ENCODE measurements at regions not wholly inside any gene's neighbourhood (a gene's known extent, or its start where the extent isn't known, plus 50 kb on each side); places are given as distances from the start of the nearest gene placed in this dataset.

DNA sequence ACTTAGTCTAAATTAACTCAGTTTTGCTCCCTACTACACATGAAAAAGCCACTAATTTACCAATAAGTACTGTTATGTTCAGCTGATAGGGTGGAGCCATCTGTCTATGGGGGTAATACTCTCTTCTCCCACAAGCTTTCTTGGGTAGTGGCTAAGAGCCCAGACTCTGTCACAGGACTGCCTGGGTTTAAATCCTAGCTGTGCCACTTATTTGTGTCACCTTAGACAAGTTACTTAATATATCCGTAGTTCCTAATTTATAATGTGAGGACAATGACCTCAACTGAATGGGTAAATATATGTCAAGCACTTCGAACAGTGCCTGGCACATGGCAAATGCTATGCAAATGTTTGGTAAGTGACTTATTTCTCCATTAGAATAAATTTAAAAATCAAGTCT is 185.6 kb downstream of the DACT1 start:
- H3K9me3 ChIP-seq (ENCODE audit: control insufficient read depth in 1 of 2, insufficient read depth in 1 of 2, low read depth in 1 of 2, low read length in 2 of 2): peaks cover 0 to 8% of the 10 kb centered on the region in 2 experiments; a peak in 1 of 4 replicates
- intact Hi-C loops (cut with micrococcal nuclease): no loop called here
- ChIA-PET CTCF (no interaction called here), RAD21 (ENCODE audit: low non-redundant PET in 1 of 2, low total read pairs in 2 of 2, uncharacterized antibody in 2 of 2, unreplicated experiment in 2 of 2) (no interaction called here), POLR2A (no interaction called here)
- no peak overlapping the region for H3K4me3 ChIP-seq (replicated peaks in 1 of 2; ENCODE audit: low read depth in 1 of 2, low read length in 2 of 2)
- H3K4me1 ChIP-seq (ENCODE audit: control insufficient read depth in 1 of 2, insufficient read depth in 2 of 2, low read length in 2 of 2): peaks cover 0 to 10% of the 10 kb centered on the region in 2 experiments; a peak in 2 of 4 replicates
- no peak for ATAC-seq
- no peak for DNase-seq (ENCODE audit: low read depth, low spot score)
- no peaks in the 10 kb centered on the region for H3K9me2 ChIP-seq (ENCODE audit: insufficient read depth)
- H3K27me3 ChIP-seq (ENCODE audit: insufficient read depth, low read length): no peaks in the 10 kb centered on the region
- H4K20me1 ChIP-seq (ENCODE audit: insufficient read depth): no peaks in the 10 kb centered on the region
- H3K4me2 ChIP-seq (ENCODE audit: low read length): no peak overlapping the region
- no peaks in the 10 kb centered on the region for H3K79me2 ChIP-seq (ENCODE audit: insufficient read depth, low read length)
- no peak overlapping the region for H3K27ac ChIP-seq (ENCODE audit: low read depth, low read length)
- no peak overlapping the region for H2AFZ ChIP-seq (ENCODE audit: low read depth, low read length, poor library complexity, severe bottlenecking)
- no peaks in the 10 kb centered on the region for H3K36me3 ChIP-seq (ENCODE audit: control insufficient read depth in 1 of 2, insufficient read depth in 2 of 2, low read length in 2 of 2)
- H3K9ac ChIP-seq (ENCODE audit: low read length): no peak overlapping the region
- TF ChIP-seq SRF (IDR thresholded peaks at IDR 0.05; ENCODE audit: low read depth) (no peak), POLR2AphosphoS5 (IDR thresholded peaks at IDR 0.05; ENCODE audit: low read depth, low read length) (no peak), SIN3A (IDR thresholded peaks at IDR 0.05; ENCODE audit: low read depth) (no peak)
- TF ChIP-seq, protein P1, sequence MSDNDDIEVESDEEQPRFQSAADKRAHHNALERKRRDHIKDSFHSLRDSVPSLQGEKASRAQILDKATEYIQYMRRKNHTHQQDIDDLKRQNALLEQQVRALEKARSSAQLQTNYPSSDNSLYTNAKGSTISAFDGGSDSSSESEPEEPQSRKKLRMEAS (IDR thresholded peaks at IDR 0.05): no peak
- TF ChIP-seq, protein P2, sequence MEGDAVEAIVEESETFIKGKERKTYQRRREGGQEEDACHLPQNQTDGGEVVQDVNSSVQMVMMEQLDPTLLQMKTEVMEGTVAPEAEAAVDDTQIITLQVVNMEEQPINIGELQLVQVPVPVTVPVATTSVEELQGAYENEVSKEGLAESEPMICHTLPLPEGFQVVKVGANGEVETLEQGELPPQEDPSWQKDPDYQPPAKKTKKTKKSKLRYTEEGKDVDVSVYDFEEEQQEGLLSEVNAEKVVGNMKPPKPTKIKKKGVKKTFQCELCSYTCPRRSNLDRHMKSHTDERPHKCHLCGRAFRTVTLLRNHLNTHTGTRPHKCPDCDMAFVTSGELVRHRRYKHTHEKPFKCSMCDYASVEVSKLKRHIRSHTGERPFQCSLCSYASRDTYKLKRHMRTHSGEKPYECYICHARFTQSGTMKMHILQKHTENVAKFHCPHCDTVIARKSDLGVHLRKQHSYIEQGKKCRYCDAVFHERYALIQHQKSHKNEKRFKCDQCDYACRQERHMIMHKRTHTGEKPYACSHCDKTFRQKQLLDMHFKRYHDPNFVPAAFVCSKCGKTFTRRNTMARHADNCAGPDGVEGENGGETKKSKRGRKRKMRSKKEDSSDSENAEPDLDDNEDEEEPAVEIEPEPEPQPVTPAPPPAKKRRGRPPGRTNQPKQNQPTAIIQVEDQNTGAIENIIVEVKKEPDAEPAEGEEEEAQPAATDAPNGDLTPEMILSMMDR (IDR thresholded peaks at IDR 0.05 in 2 of 3, conservative IDR thresholded peaks at IDR 0.05 in 1 of 3; ENCODE audit: borderline replicate concordance in 1 of 3, insufficient read depth in 1 of 3, low read depth in 2 of 3, low read length in 2 of 3): no peak
- no TSS peak for BruUV-seq (replicated peaks)

DNA sequence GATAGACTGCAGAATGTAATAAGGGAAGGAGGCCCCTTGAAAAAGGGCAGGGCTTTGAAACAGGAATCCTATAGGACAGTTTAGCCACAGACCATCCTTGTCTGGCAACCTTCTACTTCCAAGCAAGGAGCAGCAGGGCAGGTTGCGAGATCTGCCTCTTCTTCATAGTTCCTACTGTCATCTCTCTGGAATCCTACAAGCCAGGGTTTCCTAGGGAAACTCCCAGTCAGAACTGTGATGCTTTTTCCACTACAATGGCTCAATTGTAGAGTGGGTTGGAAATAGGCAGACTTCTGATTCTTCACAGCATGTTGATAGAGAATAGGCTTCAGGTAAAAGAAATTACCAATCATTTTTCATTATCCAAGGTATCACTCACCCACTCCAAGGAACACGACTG is 186.3 kb downstream of the DACT1 start:
- TF ChIP-seq ELF1 (IDR thresholded peaks at IDR 0.05; ENCODE audit: borderline replicate concordance, low read depth): no peak
- no peak for TF ChIP-seq CEBPB (IDR thresholded peaks at IDR 0.05; ENCODE audit: low read depth)
- TF ChIP-seq, protein P3, sequence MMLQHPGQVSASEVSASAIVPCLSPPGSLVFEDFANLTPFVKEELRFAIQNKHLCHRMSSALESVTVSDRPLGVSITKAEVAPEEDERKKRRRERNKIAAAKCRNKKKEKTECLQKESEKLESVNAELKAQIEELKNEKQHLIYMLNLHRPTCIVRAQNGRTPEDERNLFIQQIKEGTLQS (IDR thresholded peaks at IDR 0.05): no peak
- no peak for TF ChIP-seq ZFX (IDR thresholded peaks at IDR 0.05)
- TF ChIP-seq FOSL1 (IDR thresholded peaks at IDR 0.05; ENCODE audit: low read depth): no peak
- TF ChIP-seq, protein P4, sequence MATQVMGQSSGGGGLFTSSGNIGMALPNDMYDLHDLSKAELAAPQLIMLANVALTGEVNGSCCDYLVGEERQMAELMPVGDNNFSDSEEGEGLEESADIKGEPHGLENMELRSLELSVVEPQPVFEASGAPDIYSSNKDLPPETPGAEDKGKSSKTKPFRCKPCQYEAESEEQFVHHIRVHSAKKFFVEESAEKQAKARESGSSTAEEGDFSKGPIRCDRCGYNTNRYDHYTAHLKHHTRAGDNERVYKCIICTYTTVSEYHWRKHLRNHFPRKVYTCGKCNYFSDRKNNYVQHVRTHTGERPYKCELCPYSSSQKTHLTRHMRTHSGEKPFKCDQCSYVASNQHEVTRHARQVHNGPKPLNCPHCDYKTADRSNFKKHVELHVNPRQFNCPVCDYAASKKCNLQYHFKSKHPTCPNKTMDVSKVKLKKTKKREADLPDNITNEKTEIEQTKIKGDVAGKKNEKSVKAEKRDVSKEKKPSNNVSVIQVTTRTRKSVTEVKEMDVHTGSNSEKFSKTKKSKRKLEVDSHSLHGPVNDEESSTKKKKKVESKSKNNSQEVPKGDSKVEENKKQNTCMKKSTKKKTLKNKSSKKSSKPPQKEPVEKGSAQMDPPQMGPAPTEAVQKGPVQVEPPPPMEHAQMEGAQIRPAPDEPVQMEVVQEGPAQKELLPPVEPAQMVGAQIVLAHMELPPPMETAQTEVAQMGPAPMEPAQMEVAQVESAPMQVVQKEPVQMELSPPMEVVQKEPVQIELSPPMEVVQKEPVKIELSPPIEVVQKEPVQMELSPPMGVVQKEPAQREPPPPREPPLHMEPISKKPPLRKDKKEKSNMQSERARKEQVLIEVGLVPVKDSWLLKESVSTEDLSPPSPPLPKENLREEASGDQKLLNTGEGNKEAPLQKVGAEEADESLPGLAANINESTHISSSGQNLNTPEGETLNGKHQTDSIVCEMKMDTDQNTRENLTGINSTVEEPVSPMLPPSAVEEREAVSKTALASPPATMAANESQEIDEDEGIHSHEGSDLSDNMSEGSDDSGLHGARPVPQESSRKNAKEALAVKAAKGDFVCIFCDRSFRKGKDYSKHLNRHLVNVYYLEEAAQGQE (IDR thresholded peaks at IDR 0.05; ENCODE audit: low read depth): no peak
- TF ChIP-seq SRF (IDR thresholded peaks at IDR 0.05; ENCODE audit: low read depth): no peak
- TF ChIP-seq, protein P1 (IDR thresholded peaks at IDR 0.05): no peak
- no peak for TF ChIP-seq SP1 (IDR thresholded peaks at IDR 0.05; ENCODE audit: low read depth)
- TF ChIP-seq CBX3 (IDR thresholded peaks at IDR 0.05; ENCODE audit: low read depth): no peak
- no peak for TF ChIP-seq POLR2A (IDR thresholded peaks at IDR 0.05; ENCODE audit: borderline replicate concordance, extremely low read depth, insufficient read depth, insufficient read length)
- no peak for TF ChIP-seq EGR1 (IDR thresholded peaks at IDR 0.05; ENCODE audit: low read depth)
- no peak for TF ChIP-seq EZH2 (IDR thresholded peaks at IDR 0.05)
- TF ChIP-seq RAD21 (IDR thresholded peaks at IDR 0.05; ENCODE audit: low read depth): no peak
- TF ChIP-seq POLR2AphosphoS5 (IDR thresholded peaks at IDR 0.05; ENCODE audit: low read depth, low read length): no peak
- Histone ChIP-seq H3K9me2 (ENCODE audit: insufficient read depth) (no peaks in the 10 kb centered on the region), H3K4me3 (replicated peaks in 1 of 2; ENCODE audit: low read depth in 1 of 2, low read length in 2 of 2) (no peak overlapping the region), H2AFZ (ENCODE audit: low read depth, low read length, poor library complexity, severe bottlenecking) (no peak overlapping the region), H3K9ac (ENCODE audit: low read length) (no peak overlapping the region), H3K27ac (ENCODE audit: low read depth, low read length) (no peak overlapping the region), H3K36me3 (ENCODE audit: control insufficient read depth in 1 of 2, insufficient read depth in 2 of 2, low read length in 2 of 2) (no peaks in the 10 kb centered on the region), H3K79me2 (ENCODE audit: insufficient read depth, low read length) (no peaks in the 10 kb centered on the region), H3K4me2 (ENCODE audit: low read length) (no peak overlapping the region), H4K20me1 (ENCODE audit: insufficient read depth) (no peaks in the 10 kb centered on the region), H3K4me1 (ENCODE audit: control insufficient read depth in 1 of 2, insufficient read depth in 2 of 2, low read length in 2 of 2) (peaks cover 0 to 10% of the 10 kb centered on the region in 2 experiments; a peak in 2 of 4 replicates), H3K9me3 (ENCODE audit: control insufficient read depth in 1 of 2, insufficient read depth in 1 of 2, low read depth in 1 of 2, low read length in 2 of 2) (peaks cover 0 to 8% of the 10 kb centered on the region in 2 experiments; a peak in 1 of 4 replicates), H3K27me3 (ENCODE audit: insufficient read depth, low read length) (no peaks in the 10 kb centered on the region)
- ChIA-PET CTCF (no interaction called here), RAD21 (ENCODE audit: low non-redundant PET in 1 of 2, low total read pairs in 2 of 2, uncharacterized antibody in 2 of 2, unreplicated experiment in 2 of 2) (no interaction called here), POLR2A (no interaction called here)
- intact Hi-C loops (cut with micrococcal nuclease): no loop called here
- no peak for ATAC-seq
- no peak for DNase-seq (ENCODE audit: low read depth, low spot score)
- no TSS peak for BruUV-seq (replicated peaks)
